Testis (tissue), 2 donors: ENCODE measurements at regions not wholly inside any gene's neighbourhood (a gene's known extent, or its start where the extent isn't known, plus 50 kb on each side); places are given as distances from the start of the nearest gene placed in this dataset.

Experiments used
- CTCF ChIP-seq, 3 experiments: fragments of 450-650 bp in 2 of 3; fragments of 200-600 bp in 1 of 3; sonication (generic) in 1 of 3; IDR thresholded peaks; one replicate each; pipeline ENCODE4 v1.5.1; 2016 to 2019; ENCODE audit warnings: antibody characterized with exemption in 3 of 3, mild to moderate bottlenecking in 2 of 3, moderate library complexity in 1 of 3
- POLR2A ChIP-seq: fragments of 450-650 bp; IDR thresholded peaks from one replicate; pipeline ENCODE4 v1.6.1; 2017; ENCODE audit warnings: antibody characterized with exemption, mild to moderate bottlenecking, moderate library complexity

GRCh38 chr9:115495836-115496235 lies 377.9 kb upstream of the TNC start:
- TF ChIP-seq CTCF (IDR thresholded peaks at IDR 0.05) (no peak), POLR2A (no peak)
